Liver (tissue), 8 donors: ENCODE measurements at regions not wholly inside any gene's neighbourhood (a gene's known extent, or its start where the extent isn't known, plus 50 kb on each side); places are given as distances from the start of the nearest gene placed in this dataset.

Experiments
- DNase-seq: peaks from one replicate; pipeline ENCODE4 v3.0.0-alpha.2; 2017; ENCODE audit warnings: low spot score
- H3K27ac ChIP-seq, 2 donors: one replicate each; pipeline ENCODE4 v1.7.0; 2013; ENCODE audit warnings: inconsistent platforms in 2 of 2, low read length in 2 of 2, control low read depth in 1 of 2, low read depth in 1 of 2, mild to moderate bottlenecking in 1 of 2
- H3K27me3 ChIP-seq, 4 donors: one replicate each; pipeline versions ENCODE4 v1.6.1 to v1.7.0; 2013; ENCODE audit warnings: low read length in 3 of 4, inconsistent platforms in 1 of 4, mild to moderate bottlenecking in 1 of 4, moderate library complexity in 1 of 4; ENCODE audit not compliant: control insufficient read depth in 4 of 4, insufficient read depth in 4 of 4
- H3K36me3 ChIP-seq, 4 donors: one replicate each; pipeline versions ENCODE4 v1.6.1 to v1.7.0; 2013; ENCODE audit warnings: low read length in 3 of 4, mild to moderate bottlenecking in 3 of 4, low read depth in 1 of 4, moderate library complexity in 1 of 4; ENCODE audit not compliant: control insufficient read depth in 4 of 4, insufficient read depth in 3 of 4
- H3K4me1 ChIP-seq, 4 donors: one replicate each; pipeline versions ENCODE4 v1.6.1 to v1.7.0; 2013; ENCODE audit warnings: low read length in 3 of 4, mild to moderate bottlenecking in 3 of 4, moderate library complexity in 1 of 4; ENCODE audit not compliant: control insufficient read depth in 4 of 4, insufficient read depth in 4 of 4
- H3K4me3 ChIP-seq, 3 donors: one replicate each; pipeline versions ENCODE4 v1.6.1 to v1.7.0; 2013; ENCODE audit warnings: low read length in 3 of 3, control low read depth in 1 of 3, low read depth in 1 of 3, mild to moderate bottlenecking in 1 of 3
- H3K9ac ChIP-seq, 2 donors: one replicate each; pipeline ENCODE4 v1.7.0; 2013; ENCODE audit warnings: low read length in 2 of 2, mild to moderate bottlenecking in 2 of 2, moderate library complexity in 2 of 2, control low read depth in 1 of 2, low read depth in 1 of 2
- H3K9me3 ChIP-seq, 4 donors: one replicate each; pipeline versions ENCODE4 v1.6.1 to v1.7.0; 2013; ENCODE audit warnings: low read length in 3 of 4; ENCODE audit not compliant: control insufficient read depth in 4 of 4
- ATF3 ChIP-seq: IDR thresholded peaks from 2 replicates; pipeline ENCODE4 v1.6.1; 2016; ENCODE audit warnings: antibody characterized with exemption
- CTCF ChIP-seq: fragments of 150-350 bp; IDR thresholded peaks from 2 replicates; pipeline ENCODE4 v1.5.1; 2017; ENCODE audit warnings: improper control_type of control experiment, low read depth, low read length; ENCODE audit not compliant: missing input control
- EGR1 ChIP-seq, 2 donors: IDR thresholded peaks; 2 replicates each; pipeline ENCODE4 v1.6.1; 2016 to 2018; ENCODE audit warnings: antibody characterized with exemption in 2 of 2, low read depth in 2 of 2
- FOXA1 ChIP-seq: IDR thresholded peaks from 2 replicates; pipeline ENCODE4 v1.6.1; 2016; ENCODE audit warnings: antibody characterized with exemption
- GABPA ChIP-seq, 2 donors: IDR thresholded peaks in 1 of 2; conservative IDR thresholded peaks in 1 of 2; 2 replicates each; pipeline ENCODE4 v1.6.1; 2016; ENCODE audit warnings: antibody characterized with exemption in 2 of 2, mild to moderate bottlenecking in 1 of 2, moderate library complexity in 1 of 2
- HNF4A ChIP-seq, 2 donors: conservative IDR thresholded peaks; 2 replicates each; pipeline ENCODE4 v1.6.1; 2016; ENCODE audit warnings: antibody characterized with exemption in 2 of 2, mild to moderate bottlenecking in 2 of 2
- HNF4G ChIP-seq: IDR thresholded peaks from 2 replicates; pipeline ENCODE4 v1.6.1; 2016; ENCODE audit warnings: antibody characterized with exemption
- JUND ChIP-seq, 2 donors: IDR thresholded peaks; 2 replicates each; pipeline ENCODE4 v1.6.1; 2016; ENCODE audit warnings: antibody characterized with exemption in 2 of 2
- MAX ChIP-seq: IDR thresholded peaks from 2 replicates; pipeline ENCODE4 v1.6.1; 2016; ENCODE audit warnings: antibody characterized with exemption
- RAD21 ChIP-seq, 2 donors: IDR thresholded peaks; 2 replicates each; pipeline ENCODE4 v1.6.1; 2016; ENCODE audit warnings: antibody characterized with exemption in 2 of 2, mild to moderate bottlenecking in 2 of 2
- REST ChIP-seq: IDR thresholded peaks from 2 replicates; pipeline ENCODE4 v1.6.1; 2016; ENCODE audit warnings: antibody characterized with exemption, mild to moderate bottlenecking
- RXRA ChIP-seq, 2 donors: IDR thresholded peaks; 2 replicates each; pipeline ENCODE4 v1.6.1; 2017 to 2018; ENCODE audit warnings: antibody characterized with exemption in 2 of 2, mild to moderate bottlenecking in 1 of 2
- SP1 ChIP-seq: IDR thresholded peaks from 2 replicates; pipeline ENCODE4 v1.6.1; 2018; ENCODE audit warnings: antibody characterized with exemption, mild to moderate bottlenecking
- TAF1 ChIP-seq: conservative IDR thresholded peaks from 2 replicates; pipeline ENCODE4 v1.6.1; 2016; ENCODE audit warnings: antibody characterized with exemption, mild to moderate bottlenecking
- YY1 ChIP-seq: IDR thresholded peaks from 2 replicates; pipeline ENCODE4 v1.6.1; 2016; ENCODE audit warnings: antibody characterized with exemption, mild to moderate bottlenecking
- ZBTB33 ChIP-seq: IDR thresholded peaks from 2 replicates; pipeline ENCODE4 v1.6.1; 2016; ENCODE audit warnings: antibody characterized with exemption
- WGBS: extraction: QIAGEN DNeasy Blood & Tissue Kit; methylation state at CpG from one replicate; pipeline ENCODE4 v1.1.7; 2013; 5-methylcytosine and 5-hydroxymethylcytosine counted together
- donor health status: healthy.
- donor health status: healthy.
- donor health status: healthy.
- donor health status: healthy.
- donor health status: healthy.

GRCh38 chr15:38691965-38692788, 127.6 kb upstream of the RASGRP1 start:
- Histone ChIP-seq H3K9me3 (no peaks in the 10 kb centered on the region), H3K9ac (no peak overlapping the region), H3K4me1 (no peaks in the 10 kb centered on the region), H3K36me3 (no peaks in the 10 kb centered on the region), H3K4me3 (no peak overlapping the region), H3K27ac (no peak overlapping the region), H3K27me3 (no peaks in the 10 kb centered on the region)
- no peak for TF ChIP-seq RAD21 (IDR thresholded peaks at IDR 0.05)
- DNase-seq, result no peak
- 86% methylated on average over 7 of the region's 7 CpGs for WGBS

- H3K27me3 ChIP-seq, result no peaks in the 10 kb centered on the region
- 96% methylated on average over 3 of the region's 3 CpGs for WGBS
- H3K9ac ChIP-seq, result no peak overlapping the region
- H3K9me3 ChIP-seq, result no peaks in the 10 kb centered on the region
- no peaks in the 10 kb centered on the region for H3K4me1 ChIP-seq
- no peak for DNase-seq
- H3K27ac ChIP-seq, result no peak overlapping the region
- no peak for TF ChIP-seq HNF4G
- no peak for TF ChIP-seq HNF4A (conservative IDR thresholded peaks at IDR 0.05)
- no peak for TF ChIP-seq ZBTB33
- TF ChIP-seq GABPA (IDR thresholded peaks at IDR 0.05 in 1 of 2, conservative IDR thresholded peaks at IDR 0.05 in 1 of 2), result no peak
- TF ChIP-seq JUND (IDR thresholded peaks at IDR 0.05), result no peak
- TF ChIP-seq MAX, result no peak
- no peak for TF ChIP-seq YY1
- TF ChIP-seq TAF1, result no peak
- no peak for TF ChIP-seq RXRA (IDR thresholded peaks at IDR 0.05)
- no peak overlapping the region for H3K4me3 ChIP-seq
- no peaks in the 10 kb centered on the region for H3K36me3 ChIP-seq
Measured at GRCh38 chr15:38692789-38693062, 128.1 kb upstream of the RASGRP1 start.

GRCh38 chr15:38695249-38696108, 130.9 kb upstream of the RASGRP1 start:
- 82% methylated on average over 4 of the region's 4 CpGs for WGBS
- no peaks in the 10 kb centered on the region for H3K27me3 ChIP-seq
- no peak overlapping the region for H3K4me3 ChIP-seq
- H3K4me1 ChIP-seq, result no peaks in the 10 kb centered on the region
- H3K9me3 ChIP-seq, result no peaks in the 10 kb centered on the region
- H3K36me3 ChIP-seq, result no peaks in the 10 kb centered on the region
- H3K9ac ChIP-seq, result no peak overlapping the region
- no peak for DNase-seq
- no peak overlapping the region for H3K27ac ChIP-seq
- TF ChIP-seq FOXA1 (no peak), REST (no peak), EGR1 (IDR thresholded peaks at IDR 0.05; ENCODE audit: low read depth in 2 of 2) (no peak), SP1 (no peak), HNF4G (no peak), TAF1 (no peak), JUND (IDR thresholded peaks at IDR 0.05) (no peak), YY1 (no peak), GABPA (IDR thresholded peaks at IDR 0.05 in 1 of 2, conservative IDR thresholded peaks at IDR 0.05 in 1 of 2) (no peak), HNF4A (conservative IDR thresholded peaks at IDR 0.05) (no peak), CTCF (no peak), MAX (no peak), ATF3 (no peak), RXRA (IDR thresholded peaks at IDR 0.05) (no peak)
